DOHH2 (cell line): ENCODE measurements at regions not wholly inside any gene's neighbourhood (a gene's known extent, or its start where the extent isn't known, plus 50 kb on each side); places are given as distances from the start of the nearest gene placed in this dataset.

Experiments used
- H3F3A ChIP-seq: fragments of 200-600 bp; sonication (generic), shearing (Covaris generic); 2 replicates; pipeline ENCODE4 v1.6.0; 2016; ENCODE audit warnings: antibody characterized with exemption, mild to moderate bottlenecking; ENCODE audit not compliant: control insufficient read depth, insufficient read depth
- H3K27ac ChIP-seq: fragments of 200-600 bp; sonication (generic); 2 replicates; pipeline ENCODE4 v1.5.1; 2014; ENCODE audit warnings: low read depth, mild to moderate bottlenecking, low read length, moderate library complexity
- H3K27me3 ChIP-seq: fragments of 200-600 bp; sonication (generic); 2 replicates; pipeline ENCODE4 v1.6.1; 2014; ENCODE audit warnings: mild to moderate bottlenecking, low read length, mixed read lengths; ENCODE audit not compliant: control insufficient read depth
- H3K36me3 ChIP-seq: fragments of 200-600 bp; sonication (generic); 2 replicates; pipeline ENCODE4 v1.6.1; 2014; ENCODE audit warnings: mild to moderate bottlenecking, low read length, moderate library complexity, mixed read lengths; ENCODE audit not compliant: control insufficient read depth
- H3K4me1 ChIP-seq: fragments of 200-600 bp; sonication (generic); 2 replicates; pipeline ENCODE4 v1.6.1; 2014; ENCODE audit warnings: mild to moderate bottlenecking, low read length, mixed read lengths; ENCODE audit not compliant: control insufficient read depth
- H3K4me2 ChIP-seq: fragments of 200-600 bp; sonication (generic); 2 replicates; pipeline ENCODE4 v1.6.0; 2014; ENCODE audit warnings: mild to moderate bottlenecking, low read length, moderate library complexity
- H3K4me3 ChIP-seq: fragments of 200-600 bp; sonication (generic); 2 replicates; pipeline ENCODE4 v1.5.1; 2014; ENCODE audit warnings: mild to moderate bottlenecking, low read length, mixed read lengths
- H3K79me2 ChIP-seq: fragments of 200-600 bp; sonication (generic); 2 replicates; pipeline ENCODE4 v1.6.1; 2014; ENCODE audit warnings: mild to moderate bottlenecking, low read length, mixed read lengths; ENCODE audit not compliant: control insufficient read depth
- H3K9me2 ChIP-seq: fragments of 200-600 bp; sonication (generic); replicated peaks from 2 replicates; pipeline ENCODE4 v1.6.1; 2014; ENCODE audit warnings: mild to moderate bottlenecking, low read length, mixed read lengths; ENCODE audit not compliant: control insufficient read depth
- H3K9me3 ChIP-seq: fragments of 200-600 bp; sonication (generic); 2 replicates; pipeline ENCODE4 v1.6.1; 2014; ENCODE audit warnings: antibody characterized with exemption, low read length, mixed read lengths; ENCODE audit not compliant: control insufficient read depth, insufficient read depth
- H4K20me1 ChIP-seq: fragments of 200-600 bp; sonication (generic); 2 replicates; pipeline ENCODE4 v1.6.0; 2014; ENCODE audit warnings: low read depth, mild to moderate bottlenecking, antibody characterized with exemption, low read length, moderate library complexity; ENCODE audit not compliant: control insufficient read depth, insufficient read depth
- CTCF ChIP-seq: fragments of 200-600 bp; sonication (generic); IDR thresholded peaks from one replicate; pipeline ENCODE4 v1.5.1; 2014; ENCODE audit warnings: antibody characterized with exemption, mild to moderate bottlenecking, low read depth, low read length; ENCODE audit not compliant: poor library complexity, severe bottlenecking
- EZH2phosphoT487 ChIP-seq: fragments of 200-600 bp; sonication (generic); IDR thresholded peaks from 2 replicates; pipeline ENCODE4 v1.6.1; 2017; ENCODE audit warnings: borderline replicate concordance, mild to moderate bottlenecking, antibody characterized with exemption, low read length, moderate library complexity, mixed read lengths

- Histone ChIP-seq H3K36me3 (no peaks in the 10 kb centered on the region), H4K20me1 (no peaks in the 10 kb centered on the region), H3K9me2 (no peaks in the 10 kb centered on the region), H3K4me1 (no peaks in the 10 kb centered on the region), H3K4me2 (no peak overlapping the region), H3F3A (no peaks in the 10 kb centered on the region), H3K27ac (no peak overlapping the region), H3K27me3 (no peaks in the 10 kb centered on the region), H3K79me2 (no peaks in the 10 kb centered on the region), H3K9me3 (no peaks in the 10 kb centered on the region), H3K4me3 (no peak overlapping the region)
- TF ChIP-seq EZH2phosphoT487, result no peak
- no peak for TF ChIP-seq CTCF
Observed at GRCh38 chr1:187275985-187276575, 447.3 kb downstream of the PLA2G4A start.

- H4K20me1 ChIP-seq, result no peaks in the 10 kb centered on the region
- H3F3A ChIP-seq, result no peaks in the 10 kb centered on the region
- H3K27ac ChIP-seq, result no peak overlapping the region
- no peaks in the 10 kb centered on the region for H3K27me3 ChIP-seq
- no peaks in the 10 kb centered on the region for H3K9me3 ChIP-seq
- TF ChIP-seq EZH2phosphoT487, result no peak
- TF ChIP-seq CTCF, result no peak
- H3K79me2 ChIP-seq, result no peaks in the 10 kb centered on the region
- no peaks in the 10 kb centered on the region for H3K36me3 ChIP-seq
- no peaks in the 10 kb centered on the region for H3K4me1 ChIP-seq
- H3K4me2 ChIP-seq, result no peak overlapping the region
- no peaks in the 10 kb centered on the region for H3K9me2 ChIP-seq
- H3K4me3 ChIP-seq, result no peak overlapping the region
Observed at GRCh38 chr1:187276677-187277076, 447.9 kb downstream of the PLA2G4A start.

GRCh38 chr1:187280031-187280430 is 451.3 kb downstream of the PLA2G4A start:
- H3K79me2 ChIP-seq, result no peaks in the 10 kb centered on the region
- H3K27ac ChIP-seq, result no peak overlapping the region
- no peaks in the 10 kb centered on the region for H3F3A ChIP-seq
- H3K9me3 ChIP-seq, result no peaks in the 10 kb centered on the region
- no peaks in the 10 kb centered on the region for H3K4me1 ChIP-seq
- H3K4me2 ChIP-seq, result no peak overlapping the region
- no peaks in the 10 kb centered on the region for H3K27me3 ChIP-seq
- no peak overlapping the region for H3K4me3 ChIP-seq
- H3K9me2 ChIP-seq, result no peaks in the 10 kb centered on the region
- no peak for TF ChIP-seq CTCF
- TF ChIP-seq EZH2phosphoT487, result no peak
- no peaks in the 10 kb centered on the region for H3K36me3 ChIP-seq
- H4K20me1 ChIP-seq, result no peaks in the 10 kb centered on the region
